NCI-H128 (cell line): ENCODE measurements at regions not wholly inside any gene's neighbourhood (a gene's known extent, or its start where the extent isn't known, plus 50 kb on each side); places are given as distances from the start of the nearest gene placed in this dataset.

Source experiments
- DNase-seq: peaks from one replicate; lab custom pipeline; 2025; ENCODE audit not compliant: unreplicated experiment; lab: John Stamatoyannopoulos, UW

DNA sequence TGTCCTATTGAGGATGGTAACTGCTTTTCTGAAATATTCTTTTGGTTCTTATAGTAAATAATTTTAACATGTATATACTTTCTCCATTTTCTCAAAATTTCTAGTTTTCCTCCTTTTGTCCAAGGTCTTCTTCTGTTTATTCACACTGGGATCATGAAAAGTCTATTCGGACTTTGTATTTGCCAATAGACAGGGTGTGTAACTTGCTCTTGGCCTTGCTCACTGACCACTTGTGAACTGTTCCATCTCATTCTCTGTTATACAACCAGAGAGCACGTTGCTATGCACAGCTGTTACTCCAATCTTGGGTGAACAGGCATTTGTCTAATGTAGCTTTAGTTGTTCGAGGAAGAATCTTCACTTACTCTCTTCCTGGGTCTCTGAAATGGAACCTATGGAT lies 388.9 kb downstream of the SH3GL2 start:
- no peak for DNase-seq

DNA sequence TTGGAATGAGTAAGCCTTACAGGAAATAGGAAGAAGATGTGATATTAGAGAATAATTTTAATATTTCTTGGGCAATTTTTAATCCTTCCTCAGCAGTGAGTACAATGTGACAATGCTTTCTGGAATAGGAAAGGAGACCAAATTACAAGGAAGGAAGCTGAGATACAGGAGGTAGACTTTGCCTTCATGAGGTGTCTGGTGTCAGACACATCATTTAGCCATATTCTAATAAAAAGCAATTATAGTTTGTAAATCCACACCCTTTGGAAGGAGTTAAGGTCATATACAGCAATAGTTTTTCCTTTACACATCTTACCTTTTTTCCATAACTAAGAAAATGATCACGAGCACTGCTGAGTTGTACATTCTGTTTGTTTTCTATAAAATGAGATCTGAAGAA lies 390.4 kb downstream of the SH3GL2 start:
- no peak for DNase-seq

DNA sequence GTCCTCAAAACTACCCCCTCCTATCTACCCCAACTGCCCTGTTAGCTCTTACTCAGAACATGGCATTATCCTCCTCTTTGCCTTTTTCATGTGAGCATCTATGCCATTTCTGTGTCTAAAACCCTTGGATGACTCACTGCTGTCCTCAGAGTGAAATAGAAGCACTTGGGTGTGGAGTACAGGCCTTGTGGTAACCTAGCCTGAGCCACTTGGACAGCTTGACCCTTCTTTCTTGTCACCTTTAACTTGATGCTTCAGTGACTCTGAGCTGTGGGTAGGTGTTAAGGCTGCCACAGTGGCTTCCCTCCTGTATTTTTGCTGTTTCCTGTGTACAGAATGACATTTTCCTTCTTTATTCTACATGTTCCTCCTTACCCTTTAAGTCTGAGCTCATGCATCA lies 391.4 kb downstream of the SH3GL2 start:
- no peak for DNase-seq

DNA sequence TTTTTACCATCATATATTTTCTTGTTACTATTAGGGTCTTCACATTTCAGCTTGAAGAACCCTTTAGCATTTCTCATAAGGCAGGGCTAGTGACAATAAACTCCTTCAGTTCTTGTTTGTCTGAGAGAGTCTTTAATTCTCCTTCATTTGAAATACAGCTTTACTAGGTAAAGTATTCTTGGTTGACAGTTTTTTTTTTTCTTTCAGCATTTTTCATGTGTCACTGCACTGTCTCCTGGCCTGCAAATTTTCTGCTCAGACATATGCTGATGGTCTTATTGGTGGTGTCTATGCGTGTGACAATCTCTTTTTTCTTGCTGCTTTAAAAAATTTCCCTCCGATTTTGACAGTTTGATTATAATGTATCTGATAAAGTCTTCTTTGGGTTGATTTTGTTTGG lies 399.9 kb downstream of the SH3GL2 start:
- DNase-seq = no peak

DNA sequence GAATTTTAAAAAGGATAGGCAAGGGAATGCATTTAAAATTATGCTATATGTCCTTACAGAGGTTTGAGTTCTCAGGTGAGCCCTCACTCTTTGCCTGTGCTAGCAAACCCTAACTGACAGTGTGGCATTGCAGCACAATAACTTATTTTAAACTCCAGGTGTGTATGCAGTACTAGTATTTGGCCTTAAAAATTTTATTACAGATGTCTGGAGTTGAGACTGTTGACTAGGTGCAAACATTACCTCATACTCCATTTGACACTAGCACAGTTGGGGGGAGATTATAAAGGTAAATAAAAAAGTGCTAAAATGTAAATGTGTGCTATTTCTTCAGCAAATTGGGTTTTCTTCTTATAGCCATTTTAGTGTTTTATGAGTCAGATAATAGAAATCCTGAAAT lies 407.7 kb downstream of the SH3GL2 start:
- DNase-seq = no peak

GRCh38 chr9:17987189-17987588 lies 408.3 kb downstream of the SH3GL2 start:
- no peak for DNase-seq

DNA sequence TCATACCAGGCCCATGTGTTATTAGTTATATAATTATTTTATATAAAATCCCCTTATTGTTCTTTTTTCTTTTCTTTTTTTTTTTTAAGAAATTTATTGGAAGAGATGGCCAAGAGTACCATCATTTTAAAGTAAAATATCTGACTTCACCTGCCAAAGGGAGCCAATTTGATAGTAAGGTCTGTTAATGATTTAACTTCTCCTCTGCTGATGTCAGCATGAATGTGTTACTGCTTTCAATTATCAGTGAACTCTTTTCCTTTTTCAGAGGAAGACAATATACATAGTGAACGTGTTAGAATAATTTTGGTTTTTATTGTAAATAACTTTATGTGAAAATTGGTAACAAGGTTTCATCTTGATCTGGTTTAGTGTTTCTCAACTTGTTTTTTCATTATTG lies 409.6 kb downstream of the SH3GL2 start:
- no peak for DNase-seq

GRCh38 chr9:17990602-17991001 lies 411.7 kb downstream of the SH3GL2 start:
- DNase-seq = no peak

GRCh38 chr9:17993024-17993423 lies 414.2 kb downstream of the SH3GL2 start:
- no peak for DNase-seq

DNA sequence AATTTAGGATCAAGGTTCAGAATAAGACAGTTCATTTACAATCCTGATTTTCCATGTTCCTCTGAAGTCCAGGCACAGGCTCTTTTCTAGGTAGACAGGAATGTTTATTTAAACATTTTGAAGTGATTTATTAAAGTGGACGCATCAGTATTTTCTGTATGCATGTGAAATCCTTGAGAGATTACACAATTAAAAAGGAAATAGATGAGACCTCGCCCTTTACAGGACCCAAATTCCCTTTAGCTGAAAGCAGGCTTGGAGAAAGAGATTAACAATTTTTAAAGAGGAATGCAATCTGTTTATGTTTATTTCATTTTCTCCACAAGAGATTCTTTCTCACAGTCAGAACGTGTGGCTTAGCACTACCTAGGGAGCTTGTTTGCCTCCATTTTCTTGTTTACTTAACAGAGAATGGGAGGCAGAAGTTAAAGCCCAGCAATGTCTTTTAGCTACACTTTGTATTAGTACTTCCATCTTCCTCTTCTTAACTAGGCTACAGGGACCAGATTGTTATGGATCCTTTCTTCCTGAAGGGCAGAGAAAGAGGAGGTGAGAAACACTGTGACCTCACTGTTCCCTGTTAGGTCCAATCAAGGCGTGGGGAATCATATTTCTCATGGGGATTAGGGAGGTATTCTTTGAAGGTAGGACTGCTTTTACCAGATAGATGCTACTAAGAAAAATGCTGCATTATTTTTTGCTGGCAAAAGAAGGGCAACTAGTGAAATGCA lies 416.0 kb downstream of the SH3GL2 start:
- no peak for DNase-seq

GRCh38 chr9:17996728-17997127 lies 417.9 kb downstream of the SH3GL2 start:
- DNase-seq = no peak

GRCh38 chr9:18002718-18003438 lies 424.0 kb downstream of the SH3GL2 start:
- no peak for DNase-seq

DNA sequence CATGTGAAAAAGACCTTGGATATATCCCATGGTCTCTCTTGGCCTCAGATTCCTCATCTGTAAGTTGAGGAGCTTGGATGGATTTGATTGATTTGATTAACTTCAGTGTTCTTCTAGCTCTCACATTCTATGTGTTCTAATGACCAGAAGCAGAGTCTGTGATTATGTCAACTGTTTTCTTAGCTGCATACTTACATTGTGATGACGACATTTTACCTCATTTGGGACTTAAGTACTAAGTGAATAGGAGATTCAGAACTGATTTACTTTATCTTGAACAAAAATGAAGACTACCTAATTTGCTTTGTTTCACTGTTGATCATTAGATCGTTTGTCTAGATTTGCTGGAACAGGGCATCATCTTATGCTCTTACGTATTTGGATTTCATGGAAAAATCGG lies 427.7 kb downstream of the SH3GL2 start:
- DNase-seq = no peak

DNA sequence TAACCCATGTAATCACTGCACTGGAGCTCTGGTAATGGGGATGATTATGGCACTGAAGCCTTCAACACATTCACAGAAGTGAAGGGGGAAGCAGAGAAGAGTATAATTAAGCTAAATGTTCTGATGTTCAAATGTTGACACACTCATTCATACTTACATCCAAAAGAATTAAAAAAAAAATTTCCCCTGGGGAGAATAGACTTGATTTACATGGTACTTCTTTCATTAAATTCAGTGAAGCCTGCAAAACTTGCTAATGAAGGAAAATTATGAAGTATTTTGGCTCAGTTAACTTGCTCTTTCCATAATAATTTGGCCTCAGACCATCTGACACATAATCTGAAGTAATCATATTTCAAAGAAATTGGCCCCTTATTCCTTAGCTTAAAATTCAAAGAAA lies 428.8 kb downstream of the SH3GL2 start:
- peak; percentile 6 for DNase-seq

DNA sequence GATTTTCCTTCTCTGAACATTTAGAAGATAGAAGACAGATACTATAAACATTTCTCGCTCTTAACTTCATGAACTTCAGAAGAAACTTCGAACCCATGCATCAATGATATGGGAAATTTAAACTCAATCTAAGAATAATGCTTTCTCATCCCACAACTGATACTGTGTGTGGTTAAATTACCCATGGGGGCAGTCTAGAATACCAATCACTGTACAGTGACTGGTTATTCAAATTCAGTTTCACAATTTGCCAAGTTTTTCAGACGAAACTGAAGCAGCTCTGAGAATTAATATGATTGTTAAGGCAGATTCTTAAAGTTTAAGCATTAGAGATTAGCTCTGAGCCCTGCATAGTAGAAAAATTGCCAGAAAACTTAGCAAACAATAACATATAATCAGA lies 431.0 kb downstream of the SH3GL2 start:
- DNase-seq = no peak

DNA sequence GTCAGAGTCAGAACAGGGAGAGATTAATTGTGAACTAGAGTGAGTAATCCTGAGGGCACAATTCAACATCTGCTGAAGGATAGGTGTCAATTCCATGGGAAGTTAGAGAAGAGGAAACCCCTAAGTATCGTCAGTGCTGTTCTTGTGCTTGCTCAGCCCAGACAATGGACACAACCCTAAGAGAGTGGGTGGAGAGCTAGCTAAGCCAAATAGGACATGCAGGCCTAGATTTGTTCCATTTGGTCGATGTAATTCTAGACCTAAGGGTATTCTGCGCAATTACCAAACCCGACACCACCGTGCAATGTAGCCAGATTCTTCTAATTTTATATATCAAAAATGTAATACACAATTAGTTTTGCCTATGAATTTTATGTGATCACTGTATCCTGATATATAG lies 431.6 kb downstream of the SH3GL2 start:
- no peak for DNase-seq

GRCh38 chr9:18012170-18012569 lies 433.3 kb downstream of the SH3GL2 start:
- no peak for DNase-seq

GRCh38 chr9:18014556-18014955 lies 435.7 kb downstream of the SH3GL2 start:
- no peak for DNase-seq

GRCh38 chr9:18015116-18015515 lies 436.2 kb downstream of the SH3GL2 start:
- no peak for DNase-seq

GRCh38 chr9:18017136-18017535 lies 438.3 kb downstream of the SH3GL2 start:
- DNase-seq = no peak

DNA sequence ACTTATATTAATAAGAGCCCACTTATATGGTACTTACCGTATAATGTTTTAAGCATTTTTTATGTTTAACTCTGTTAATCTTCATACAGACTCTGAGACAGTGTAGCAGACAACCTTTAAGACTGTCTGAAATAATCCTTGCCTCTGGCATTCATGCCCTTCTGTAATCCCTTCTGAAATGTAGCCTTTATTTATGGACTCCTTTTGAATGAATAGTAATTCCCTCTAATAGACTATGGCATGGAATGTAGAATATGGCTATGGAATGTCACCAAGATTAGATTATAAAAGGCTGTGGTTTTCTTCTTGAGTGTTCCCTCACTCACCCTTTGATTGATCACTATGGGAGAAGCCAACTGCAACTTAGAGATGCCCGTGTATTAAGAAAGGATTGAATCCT lies 439.4 kb downstream of the SH3GL2 start:
- no peak for DNase-seq

- DNase-seq = no peak
Measured at GRCh38 chr9:18018661-18019060, 439.8 kb downstream of the SH3GL2 start.
